H1 (cell line): ENCODE measurements at regions not wholly inside any gene's neighbourhood (a gene's known extent, or its start where the extent isn't known, plus 50 kb on each side); places are given as distances from the start of the nearest gene placed in this dataset.

Experiments used
- ATF3 ChIP-seq: IDR thresholded peaks from 2 replicates; pipeline ENCODE4 v1.6.1; 2011; ENCODE audit warnings: low read depth, mild to moderate bottlenecking, low read length; ENCODE audit not compliant: insufficient read depth
- CHD1 ChIP-seq: IDR thresholded peaks from 2 replicates; pipeline ENCODE4 v1.6.1; 2012; ENCODE audit warnings: low read depth, low read length, improper control_type of control experiment
- EGR1 ChIP-seq: IDR thresholded peaks from 2 replicates; pipeline ENCODE4 v1.6.1; 2011; ENCODE audit warnings: low read depth, low read length, borderline replicate concordance
- EP300 ChIP-seq, 2 experiments: IDR thresholded peaks; 1 replicate in 1 of 2; 2 replicates in 1 of 2; pipeline ENCODE4 v1.6.1; 2011 to 2012; ENCODE audit warnings: low read depth in 2 of 2, low read length in 2 of 2, mild to moderate bottlenecking in 2 of 2, borderline replicate concordance in 1 of 2, inconsistent platforms in 1 of 2, moderate library complexity in 1 of 2
- JUN ChIP-seq: IDR thresholded peaks from 2 replicates; pipeline ENCODE4 v1.6.1; 2011; ENCODE audit warnings: low read depth, mild to moderate bottlenecking, improper control_type of control experiment, low read length
- JUND ChIP-seq: IDR thresholded peaks from 2 replicates; pipeline ENCODE4 v1.6.1; 2011; ENCODE audit warnings: mild to moderate bottlenecking, improper control_type of control experiment, low read length
- NANOG ChIP-seq: IDR thresholded peaks from 2 replicates; pipeline ENCODE4 v1.6.1; 2011; ENCODE audit warnings: low read length, low read depth, mild to moderate bottlenecking, inconsistent platforms; ENCODE audit not compliant: insufficient read depth, poor library complexity, severe bottlenecking
- POLR2A ChIP-seq, 2 experiments: IDR thresholded peaks; 1 replicate in 1 of 2; 2 replicates in 1 of 2; pipeline ENCODE4 v1.6.1; 2011; ENCODE audit warnings: low read depth in 2 of 2, low read length in 2 of 2, mild to moderate bottlenecking in 2 of 2; ENCODE audit errors: control extremely low read depth in 1 of 2
- POLR2AphosphoS5 ChIP-seq: IDR thresholded peaks from 2 replicates; pipeline ENCODE4 v1.6.1; 2011; ENCODE audit warnings: low read depth, low read length
- POU5F1 ChIP-seq: IDR thresholded peaks from 2 replicates; pipeline ENCODE4 v1.6.1; 2011; ENCODE audit warnings: low read depth, mild to moderate bottlenecking, low read length, moderate library complexity
- RBBP5 ChIP-seq: IDR thresholded peaks from 2 replicates; pipeline ENCODE4 v1.7.1; 2012; ENCODE audit warnings: low read depth, mild to moderate bottlenecking, inconsistent platforms, low read length, moderate library complexity, borderline replicate concordance
- RNF2 ChIP-seq: fragments of 200-900, 300-1000 bp; sonication (generic); IDR thresholded peaks from 2 replicates; pipeline ENCODE4 v1.7.1; 2016; ENCODE audit warnings: borderline replicate concordance, low read depth, mild to moderate bottlenecking, antibody characterized with exemption, low read length; ENCODE audit not compliant: poor library complexity, severe bottlenecking; ENCODE audit errors: missing control alignments
- SAP30 ChIP-seq: fragments of 300-600 bp; sonication (generic); IDR thresholded peaks from 2 replicates; pipeline ENCODE4 v1.7.1; 2012; ENCODE audit warnings: low read length, moderate library complexity, mild to moderate bottlenecking, inconsistent platforms; ENCODE audit not compliant: insufficient read depth, insufficient replicate concordance
- SIRT6 ChIP-seq: IDR thresholded peaks from one replicate; pipeline ENCODE4 v1.7.1; 2012; ENCODE audit warnings: low read length, inconsistent platforms
- SRF ChIP-seq: IDR thresholded peaks from 2 replicates; pipeline ENCODE4 v1.6.1; 2011; ENCODE audit warnings: mild to moderate bottlenecking, low read depth, low read length, moderate library complexity
- SUZ12 ChIP-seq: fragments of 200-600 bp; sonication (generic); IDR thresholded peaks from 2 replicates; pipeline ENCODE4 v1.6.1; 2012; ENCODE audit warnings: mild to moderate bottlenecking, inconsistent platforms, low read length, moderate library complexity, mixed read lengths
- TCF12 ChIP-seq: IDR thresholded peaks from 2 replicates; pipeline ENCODE4 v1.6.1; 2011; ENCODE audit warnings: low read depth, mild to moderate bottlenecking, low read length
- TEAD4 ChIP-seq: IDR thresholded peaks from 2 replicates; pipeline ENCODE4 v1.6.1; 2012; ENCODE audit warnings: low read depth, low read length, inconsistent platforms, mixed read lengths

- TF ChIP-seq POLR2AphosphoS5, result no peak
- TF ChIP-seq JUN, result no peak
- no peak for TF ChIP-seq EP300 (IDR thresholded peaks at IDR 0.05; ENCODE audit: borderline replicate concordance in 1 of 2, low read depth in 2 of 2, low read length in 2 of 2)
- TF ChIP-seq RBBP5, result no peak
- TF ChIP-seq SAP30, result no peak
- no peak for TF ChIP-seq POLR2A (IDR thresholded peaks at IDR 0.05; ENCODE audit: control extremely low read depth in 1 of 2, low read depth in 2 of 2, low read length in 2 of 2)
- no peak for TF ChIP-seq EGR1
- TF ChIP-seq NANOG, result no peak
- no peak for TF ChIP-seq ATF3
- TF ChIP-seq TEAD4, result no peak
- TF ChIP-seq POU5F1, result no peak
- no peak for TF ChIP-seq CHD1
- TF ChIP-seq SRF, result no peak
- no peak for TF ChIP-seq JUND
- no peak for TF ChIP-seq RNF2
- TF ChIP-seq SUZ12, result no peak
- no peak for TF ChIP-seq TCF12
- no peak for TF ChIP-seq SIRT6
- TF ChIP-seq, all 59 proteins: peak for 0
Observed at GRCh38 chr13:47415048-47415447, 518.2 kb upstream of the HTR2A start (continued).
